Lung microvascular endothelial cell (primary cell): ENCODE measurements at regions not wholly inside any gene's neighbourhood (a gene's known extent, or its start where the extent isn't known, plus 50 kb on each side); places are given as distances from the start of the nearest gene placed in this dataset.
"Not testable (repeated sequence)": the region's sequence is repeated elsewhere in the genome, so short reads cannot be mapped to it uniquely, and the experiment has no call there.

Experiments used
- DNase-seq, 2 donors: peaks; one replicate each; pipeline versions ENCODE4 v3.0.0 to v3.0.0-alpha.2; 2010; ENCODE audit warnings: low read depth in 2 of 2

- DNase-seq, result no peak
These were observed 299.2 kb upstream of the USP25 start for GRCh38 chr21:15430577-15430976.

- DNase-seq, result no peak
These were observed 298.7 kb upstream of the USP25 start for GRCh38 chr21:15431053-15431452.

GRCh38 chr21:15433091-15433490, 296.7 kb upstream of the USP25 start:
- DNase-seq, result no peak

- DNase-seq, result no peak
These were observed 295.4 kb upstream of the USP25 start for GRCh38 chr21:15434163-15434905.

- no peak for DNase-seq
These were observed 293.8 kb upstream of the USP25 start for GRCh38 chr21:15436031-15436430.

- DNase-seq, result peak in 1 of 2 donors; percentile 89
These were observed 291.9 kb upstream of the USP25 start for GRCh38 chr21:15437883-15438282.

GRCh38 chr21:15439726-15440125, 290.1 kb upstream of the USP25 start:
- DNase-seq, result no peak

- peak in 1 of 2 donors; percentile 75 for DNase-seq
These were observed 288.7 kb upstream of the USP25 start for GRCh38 chr21:15441060-15441493.

GRCh38 chr21:15441992-15442391, 287.8 kb upstream of the USP25 start:
- DNase-seq, result no peak

- no peak for DNase-seq
These were observed 286.9 kb upstream of the USP25 start for GRCh38 chr21:15442743-15443469.

- DNase-seq, result no peak
These were observed 286.1 kb upstream of the USP25 start for GRCh38 chr21:15443740-15444117.

GRCh38 chr21:15444118-15444960, 285.4 kb upstream of the USP25 start:
- peak in 1 of 2 donors; percentile 45 for DNase-seq

- DNase-seq, result no peak
These were observed 284.5 kb upstream of the USP25 start for GRCh38 chr21:15445327-15445726.

- DNase-seq, result peak in 1 of 2 donors; percentile 6
These were observed 283.6 kb upstream of the USP25 start for GRCh38 chr21:15446223-15446622.

GRCh38 chr21:15449556-15449955, 280.2 kb upstream of the USP25 start:
- no peak for DNase-seq

- no peak for DNase-seq
These were observed 276.5 kb upstream of the USP25 start for GRCh38 chr21:15453261-15453660.

GRCh38 chr21:15453785-15454184, 276.0 kb upstream of the USP25 start:
- not testable (repeated sequence) for DNase-seq

GRCh38 chr21:15454931-15455330, 274.9 kb upstream of the USP25 start:
- not testable (repeated sequence) for DNase-seq

- DNase-seq, result no peak
These were observed 273.8 kb upstream of the USP25 start for GRCh38 chr21:15455819-15456462.

GRCh38 chr21:15457965-15458364, 271.8 kb upstream of the USP25 start:
- DNase-seq, result no peak

GRCh38 chr21:15462092-15462491, 267.7 kb upstream of the USP25 start:
- no peak for DNase-seq

GRCh38 chr21:15466329-15466728, 263.5 kb upstream of the USP25 start:
- no peak for DNase-seq
